WTC11 (cell line): ENCODE measurements at regions not wholly inside any gene's neighbourhood (a gene's known extent, or its start where the extent isn't known, plus 50 kb on each side); places are given as distances from the start of the nearest gene placed in this dataset.

Source experiments
- ATAC-seq: fragments of 200-7000 bp; cut with Tn5 transposase; 2 replicates; pipeline ENCODE4 v1.10.0; 2021; ENCODE audit warnings: mild to moderate bottlenecking, moderate library complexity
- CTCF ChIA-PET: fragments of 300-600 bp; sonication (Branson Sonifier 250); formaldehyde crosslinking; loops from one replicate; lab custom pipeline; 2021; ENCODE audit warnings: antibody characterized with exemption; lab: Charles Lee
- POLR2A ChIA-PET: fragments of 350-600 bp; sonication (Branson Sonifier 250); formaldehyde crosslinking; loops from one replicate; lab custom pipeline; 2021; ENCODE audit warnings: antibody characterized with exemption; lab: Charles Lee
- DNase-seq: peaks from one replicate; pipeline ENCODE4 v3.0.0; 2021; ENCODE audit warnings: low spot score
- H3K27ac Mint-ChIP-seq: 2 replicates; pipeline ENCODE4 v1.8.0; 2021; ENCODE audit warnings: mixed read lengths
- H3K27me3 Mint-ChIP-seq: 2 replicates; pipeline ENCODE4 v1.8.0; 2021; ENCODE audit warnings: low read depth, mild to moderate bottlenecking, moderate library complexity, mixed read lengths
- H3K36me3 Mint-ChIP-seq: 2 replicates; pipeline ENCODE4 v1.8.0; 2021; ENCODE audit warnings: mixed read lengths
- H3K4me1 Mint-ChIP-seq: 2 replicates; pipeline ENCODE4 v1.8.0; 2022; ENCODE audit warnings: mixed read lengths
- H3K4me3 Mint-ChIP-seq: 2 replicates; pipeline ENCODE4 v1.8.0; 2021; ENCODE audit warnings: mild to moderate bottlenecking, moderate library complexity, mixed read lengths
- H3K9me3 Mint-ChIP-seq: 2 replicates; pipeline ENCODE4 v1.8.0; 2021; ENCODE audit warnings: mixed read lengths
- ATF1 ChIP-seq: sonication (generic); formaldehyde crosslinking; IDR thresholded peaks from 2 replicates; pipeline ENCODE4 v1.8.1; 2023; ENCODE audit warnings: mild to moderate bottlenecking, moderate library complexity, missing genetic modification reagents
- CREB1 ChIP-seq: sonication (generic); formaldehyde crosslinking; IDR thresholded peaks from 2 replicates; pipeline ENCODE4 v1.8.0; 2023; ENCODE audit warnings: mild to moderate bottlenecking, missing genetic modification reagents
- ESRRA ChIP-seq: sonication (generic); formaldehyde crosslinking; IDR thresholded peaks from 2 replicates; pipeline ENCODE4 v1.8.1; 2022; ENCODE audit warnings: mild to moderate bottlenecking, missing genetic modification reagents, borderline replicate concordance
- FOXK1 ChIP-seq: sonication (generic); formaldehyde crosslinking; IDR thresholded peaks from 2 replicates; pipeline ENCODE4 v1.8.0; 2022; ENCODE audit warnings: mild to moderate bottlenecking, moderate library complexity, missing genetic modification reagents
- FOXP1 ChIP-seq: sonication (generic); formaldehyde crosslinking; IDR thresholded peaks from 2 replicates; pipeline ENCODE4 v1.8.0; 2022; ENCODE audit warnings: missing genetic modification reagents, mild to moderate bottlenecking, moderate library complexity, borderline replicate concordance
- GTF2I ChIP-seq: fragments of 250-450 bp; sonication (Bioruptor Pico); conservative IDR thresholded peaks from 2 replicates; pipeline ENCODE4 v1.4.0; 2021; ENCODE audit warnings: mild to moderate bottlenecking
- IRF2 ChIP-seq: sonication (generic); formaldehyde crosslinking; IDR thresholded peaks from 2 replicates; pipeline ENCODE4 v1.8.0; 2022; ENCODE audit warnings: low read depth, missing genetic modification reagents, borderline replicate concordance
- NR3C1 ChIP-seq: sonication (generic); formaldehyde crosslinking; conservative IDR thresholded peaks from 2 replicates; pipeline ENCODE4 v1.8.1; 2023; ENCODE audit warnings: low read depth, mild to moderate bottlenecking, missing genetic modification reagents
- OVOL2 ChIP-seq: fragments of 250-450 bp; sonication (Bioruptor Pico); IDR thresholded peaks from 2 replicates; pipeline ENCODE4 v1.9.0; 2021; ENCODE audit warnings: mild to moderate bottlenecking, borderline replicate concordance
- SMAD4 ChIP-seq: sonication (generic); formaldehyde crosslinking; IDR thresholded peaks from 2 replicates; pipeline ENCODE4 v1.8.0; 2022; ENCODE audit warnings: mild to moderate bottlenecking, missing genetic modification reagents
- SP1 ChIP-seq: sonication (generic); formaldehyde crosslinking; conservative IDR thresholded peaks from 2 replicates; pipeline ENCODE4 v1.8.1; 2022; ENCODE audit warnings: missing genetic modification reagents
- TCF7 ChIP-seq: sonication (generic); formaldehyde crosslinking; IDR thresholded peaks from 2 replicates; pipeline ENCODE4 v1.8.0; 2022; ENCODE audit warnings: mild to moderate bottlenecking, low read depth, missing genetic modification reagents, moderate library complexity
- TEAD1 ChIP-seq: sonication (generic); formaldehyde crosslinking; IDR thresholded peaks from 2 replicates; pipeline ENCODE4 v1.8.0; 2022; ENCODE audit warnings: mild to moderate bottlenecking, missing genetic modification reagents
- ZNF121 ChIP-seq: sonication (generic); formaldehyde crosslinking; IDR thresholded peaks from 2 replicates; pipeline ENCODE4 v1.8.0; 2023; ENCODE audit warnings: missing genetic modification reagents
- ZNF317 ChIP-seq: sonication (generic); formaldehyde crosslinking; IDR thresholded peaks from 2 replicates; pipeline ENCODE4 v1.8.1; 2023; ENCODE audit warnings: low read depth, mild to moderate bottlenecking, moderate library complexity, missing genetic modification reagents, borderline replicate concordance
- ZNF423 ChIP-seq: fragments of 250-450 bp; sonication (Bioruptor Pico); IDR thresholded peaks from 2 replicates; pipeline ENCODE4 v2.1.2; 2022; ENCODE audit warnings: mild to moderate bottlenecking, moderate library complexity
- TF ChIP-seq, protein P1 (sequence below): fragments of 250-450 bp; sonication (Bioruptor Pico); IDR thresholded peaks from 2 replicates; pipeline ENCODE4 v1.9.0; 2021; ENCODE audit warnings: moderate library complexity, mild to moderate bottlenecking, inconsistent platforms, borderline replicate concordance
- TF ChIP-seq, protein P2 (sequence below): sonication (generic); formaldehyde crosslinking; conservative IDR thresholded peaks from 2 replicates; pipeline ENCODE4 v1.8.1; 2023; ENCODE audit warnings: mild to moderate bottlenecking, low read depth, missing genetic modification reagents, moderate library complexity
- TF ChIP-seq, protein P3 (sequence below): fragments of 250-450 bp; sonication (Bioruptor Pico); IDR thresholded peaks from 2 replicates; pipeline ENCODE4 v1.9.0; 2021; ENCODE audit warnings: mild to moderate bottlenecking, borderline replicate concordance
- TF ChIP-seq, protein P4 (sequence below): sonication (generic); formaldehyde crosslinking; IDR thresholded peaks from 2 replicates; pipeline ENCODE4 v1.8.0; 2023; ENCODE audit warnings: missing genetic modification reagents
- TF ChIP-seq, protein P5 (sequence below): sonication (generic); formaldehyde crosslinking; IDR thresholded peaks from 2 replicates; pipeline ENCODE4 v1.8.0; 2022; ENCODE audit warnings: mild to moderate bottlenecking, missing genetic modification reagents

DNA sequence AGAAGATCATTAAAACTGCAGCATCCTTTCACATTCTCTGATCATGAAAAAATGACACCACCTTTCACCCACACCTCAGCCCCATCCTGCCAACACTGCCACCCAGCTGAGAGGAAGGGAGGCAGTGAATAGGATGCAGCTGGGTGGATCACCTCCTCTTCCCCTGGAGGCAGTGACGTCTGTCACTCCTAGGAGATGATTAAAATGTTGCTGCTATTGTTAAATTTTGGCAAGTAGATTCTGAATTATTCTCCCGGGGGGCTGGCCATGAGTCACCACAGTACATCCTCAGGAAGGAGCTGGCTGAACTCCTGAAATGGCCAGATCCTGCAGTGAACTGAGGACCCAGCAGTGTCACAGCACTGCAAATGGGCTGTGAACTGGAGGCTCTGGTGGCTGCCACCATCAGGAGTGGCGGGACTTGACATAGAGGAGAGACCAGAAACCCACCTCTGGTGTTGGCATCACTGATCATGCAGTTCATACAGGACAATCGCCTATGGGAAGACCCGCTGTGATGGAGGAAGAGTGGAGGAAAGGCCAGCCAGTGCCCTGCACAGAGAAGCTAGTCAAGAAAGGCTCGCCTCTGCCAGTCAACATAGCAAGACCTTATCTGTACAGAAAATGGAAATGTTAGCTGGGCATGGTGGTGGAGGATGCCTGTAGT lies 199.1 kb downstream of the FAM43A start:
- H3K36me3 Mint-ChIP-seq, result peaks cover 3% of the 10 kb centered on the region; the same call in 1 of the 2 replicates
- POLR2A ChIA-PET, result no interaction called here
- H3K9me3 Mint-ChIP-seq, result peaks cover 42% of the 10 kb centered on the region
- H3K4me3 Mint-ChIP-seq, result no peak overlapping the region
- DNase-seq, result no peak
- H3K27ac Mint-ChIP-seq, result no peak overlapping the region
- H3K4me1 Mint-ChIP-seq, result 0 out of 2 replicates have a peak, but pooled peaks cover 2% of the 10 kb centered on the region
- no peaks in the 10 kb centered on the region; the same call in 1 of the 2 replicates for H3K27me3 Mint-ChIP-seq
- no peak for TF ChIP-seq ZNF121 (CRISPR knock-in tag)
- TF ChIP-seq SP1 (CRISPR knock-in tag), result no peak
- TF ChIP-seq, protein P1, sequence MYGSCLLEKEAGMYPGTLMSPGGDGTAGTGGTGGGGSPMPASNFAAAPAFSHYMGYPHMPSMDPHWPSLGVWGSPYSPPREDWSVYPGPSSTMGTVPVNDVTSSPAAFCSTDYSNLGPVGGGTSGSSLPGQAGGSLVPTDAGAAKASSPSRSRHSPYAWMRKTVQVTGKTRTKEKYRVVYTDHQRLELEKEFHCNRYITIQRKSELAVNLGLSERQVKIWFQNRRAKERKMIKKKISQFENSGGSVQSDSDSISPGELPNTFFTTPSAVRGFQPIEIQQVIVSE (CRISPR knock-in tag), result no peak
- TF ChIP-seq OVOL2 (CRISPR knock-in tag), result no peak
- TF ChIP-seq IRF2, result no peak
- no peak for TF ChIP-seq ATF1
- no peak for TF ChIP-seq TCF7 (CRISPR knock-in tag)
- TF ChIP-seq, all 79 proteins: peak for 0
- no peak for ATAC-seq
- CTCF ChIA-PET, result no interaction called here

DNA sequence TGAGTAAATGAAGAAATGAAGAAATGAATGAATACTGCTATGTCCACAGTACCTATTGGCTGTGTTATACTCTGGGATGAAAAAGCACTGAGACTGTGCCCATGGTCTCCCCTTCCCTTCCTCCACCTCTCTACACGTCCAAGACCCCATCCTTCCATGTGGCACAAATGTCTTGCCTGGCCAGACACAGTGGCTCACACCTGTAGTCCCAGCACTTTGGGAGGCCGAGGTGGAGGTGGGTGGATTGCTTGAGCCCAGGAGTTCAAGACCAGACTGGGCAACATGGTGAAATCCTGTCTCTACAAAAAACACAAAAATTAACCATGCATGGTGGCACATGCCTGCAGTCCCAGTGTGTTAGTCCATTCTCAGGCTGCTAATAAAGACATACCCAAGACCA lies 200.1 kb downstream of the FAM43A start:
- Mint-ChIP-seq H3K36me3 (peaks cover 3% of the 10 kb centered on the region; the same call in 1 of the 2 replicates), H3K4me1 (0 out of 2 replicates have a peak, but pooled peaks cover 2% of the 10 kb centered on the region), H3K4me3 (no peak overlapping the region), H3K9me3 (peaks cover 42% of the 10 kb centered on the region), H3K27me3 (no peaks in the 10 kb centered on the region; the same call in 1 of the 2 replicates), H3K27ac (no peak overlapping the region)
- TF ChIP-seq TCF7 (CRISPR knock-in tag) (no peak), CREB1 (CRISPR knock-in tag) (no peak), SMAD4 (CRISPR knock-in tag) (no peak)
- TF ChIP-seq, protein P2, sequence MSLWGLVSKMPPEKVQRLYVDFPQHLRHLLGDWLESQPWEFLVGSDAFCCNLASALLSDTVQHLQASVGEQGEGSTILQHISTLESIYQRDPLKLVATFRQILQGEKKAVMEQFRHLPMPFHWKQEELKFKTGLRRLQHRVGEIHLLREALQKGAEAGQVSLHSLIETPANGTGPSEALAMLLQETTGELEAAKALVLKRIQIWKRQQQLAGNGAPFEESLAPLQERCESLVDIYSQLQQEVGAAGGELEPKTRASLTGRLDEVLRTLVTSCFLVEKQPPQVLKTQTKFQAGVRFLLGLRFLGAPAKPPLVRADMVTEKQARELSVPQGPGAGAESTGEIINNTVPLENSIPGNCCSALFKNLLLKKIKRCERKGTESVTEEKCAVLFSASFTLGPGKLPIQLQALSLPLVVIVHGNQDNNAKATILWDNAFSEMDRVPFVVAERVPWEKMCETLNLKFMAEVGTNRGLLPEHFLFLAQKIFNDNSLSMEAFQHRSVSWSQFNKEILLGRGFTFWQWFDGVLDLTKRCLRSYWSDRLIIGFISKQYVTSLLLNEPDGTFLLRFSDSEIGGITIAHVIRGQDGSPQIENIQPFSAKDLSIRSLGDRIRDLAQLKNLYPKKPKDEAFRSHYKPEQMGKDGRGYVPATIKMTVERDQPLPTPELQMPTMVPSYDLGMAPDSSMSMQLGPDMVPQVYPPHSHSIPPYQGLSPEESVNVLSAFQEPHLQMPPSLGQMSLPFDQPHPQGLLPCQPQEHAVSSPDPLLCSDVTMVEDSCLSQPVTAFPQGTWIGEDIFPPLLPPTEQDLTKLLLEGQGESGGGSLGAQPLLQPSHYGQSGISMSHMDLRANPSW, result no peak
- ChIA-PET POLR2A (no interaction called here), CTCF (no interaction called here)
- DNase-seq (no peak), ATAC-seq (no peak)

DNA sequence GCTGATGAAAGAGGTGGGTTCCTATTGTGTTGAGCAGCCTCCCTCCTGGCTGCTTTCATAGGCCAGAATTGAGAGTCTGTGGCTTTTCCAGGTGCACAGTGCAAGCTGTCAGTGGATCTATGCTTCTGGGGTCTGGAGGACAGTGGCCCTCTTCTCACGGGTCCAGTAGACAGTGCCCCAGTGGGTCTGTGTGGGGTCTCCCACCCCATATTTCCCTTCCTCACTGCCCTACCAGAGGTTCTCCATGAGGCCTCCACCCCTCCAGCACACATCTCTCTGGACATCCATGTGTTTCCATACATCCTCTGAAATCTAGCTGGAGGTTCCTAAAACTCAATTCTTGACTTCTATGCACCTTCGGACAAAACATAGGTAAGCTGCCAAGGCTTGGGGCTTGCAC lies 201.2 kb downstream of the FAM43A start:
- ChIA-PET CTCF (no interaction called here), POLR2A (no interaction called here)
- peaks cover 42% of the 10 kb centered on the region for H3K9me3 Mint-ChIP-seq
- H3K27me3 Mint-ChIP-seq, result no peaks in the 10 kb centered on the region; the same call in 1 of the 2 replicates
- H3K27ac Mint-ChIP-seq, result no peak overlapping the region
- no peak for ATAC-seq
- H3K4me3 Mint-ChIP-seq, result no peak overlapping the region
- peaks cover 3% of the 10 kb centered on the region; the same call in 1 of the 2 replicates for H3K36me3 Mint-ChIP-seq
- DNase-seq, result no peak
- 0 out of 2 replicates have a peak, but pooled peaks cover 2% of the 10 kb centered on the region for H3K4me1 Mint-ChIP-seq
- TF ChIP-seq FOXK1 (CRISPR knock-in tag), result no peak
- TF ChIP-seq, protein P1 (CRISPR knock-in tag), result no peak
- TF ChIP-seq ZNF317, result no peak
- TF ChIP-seq, protein P3, sequence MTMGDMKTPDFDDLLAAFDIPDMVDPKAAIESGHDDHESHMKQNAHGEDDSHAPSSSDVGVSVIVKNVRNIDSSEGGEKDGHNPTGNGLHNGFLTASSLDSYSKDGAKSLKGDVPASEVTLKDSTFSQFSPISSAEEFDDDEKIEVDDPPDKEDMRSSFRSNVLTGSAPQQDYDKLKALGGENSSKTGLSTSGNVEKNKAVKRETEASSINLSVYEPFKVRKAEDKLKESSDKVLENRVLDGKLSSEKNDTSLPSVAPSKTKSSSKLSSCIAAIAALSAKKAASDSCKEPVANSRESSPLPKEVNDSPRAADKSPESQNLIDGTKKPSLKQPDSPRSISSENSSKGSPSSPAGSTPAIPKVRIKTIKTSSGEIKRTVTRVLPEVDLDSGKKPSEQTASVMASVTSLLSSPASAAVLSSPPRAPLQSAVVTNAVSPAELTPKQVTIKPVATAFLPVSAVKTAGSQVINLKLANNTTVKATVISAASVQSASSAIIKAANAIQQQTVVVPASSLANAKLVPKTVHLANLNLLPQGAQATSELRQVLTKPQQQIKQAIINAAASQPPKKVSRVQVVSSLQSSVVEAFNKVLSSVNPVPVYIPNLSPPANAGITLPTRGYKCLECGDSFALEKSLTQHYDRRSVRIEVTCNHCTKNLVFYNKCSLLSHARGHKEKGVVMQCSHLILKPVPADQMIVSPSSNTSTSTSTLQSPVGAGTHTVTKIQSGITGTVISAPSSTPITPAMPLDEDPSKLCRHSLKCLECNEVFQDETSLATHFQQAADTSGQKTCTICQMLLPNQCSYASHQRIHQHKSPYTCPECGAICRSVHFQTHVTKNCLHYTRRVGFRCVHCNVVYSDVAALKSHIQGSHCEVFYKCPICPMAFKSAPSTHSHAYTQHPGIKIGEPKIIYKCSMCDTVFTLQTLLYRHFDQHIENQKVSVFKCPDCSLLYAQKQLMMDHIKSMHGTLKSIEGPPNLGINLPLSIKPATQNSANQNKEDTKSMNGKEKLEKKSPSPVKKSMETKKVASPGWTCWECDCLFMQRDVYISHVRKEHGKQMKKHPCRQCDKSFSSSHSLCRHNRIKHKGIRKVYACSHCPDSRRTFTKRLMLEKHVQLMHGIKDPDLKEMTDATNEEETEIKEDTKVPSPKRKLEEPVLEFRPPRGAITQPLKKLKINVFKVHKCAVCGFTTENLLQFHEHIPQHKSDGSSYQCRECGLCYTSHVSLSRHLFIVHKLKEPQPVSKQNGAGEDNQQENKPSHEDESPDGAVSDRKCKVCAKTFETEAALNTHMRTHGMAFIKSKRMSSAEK (CRISPR knock-in tag), result no peak
- TF ChIP-seq FOXP1 (CRISPR knock-in tag), result no peak
- TF ChIP-seq, protein P4, sequence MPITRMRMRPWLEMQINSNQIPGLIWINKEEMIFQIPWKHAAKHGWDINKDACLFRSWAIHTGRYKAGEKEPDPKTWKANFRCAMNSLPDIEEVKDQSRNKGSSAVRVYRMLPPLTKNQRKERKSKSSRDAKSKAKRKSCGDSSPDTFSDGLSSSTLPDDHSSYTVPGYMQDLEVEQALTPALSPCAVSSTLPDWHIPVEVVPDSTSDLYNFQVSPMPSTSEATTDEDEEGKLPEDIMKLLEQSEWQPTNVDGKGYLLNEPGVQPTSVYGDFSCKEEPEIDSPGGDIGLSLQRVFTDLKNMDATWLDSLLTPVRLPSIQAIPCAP (CRISPR knock-in tag), result no peak
- no peak for TF ChIP-seq TEAD1 (CRISPR knock-in tag)
- TF ChIP-seq ZNF423, result no peak
- TF ChIP-seq NR3C1, result no peak
- no peak for TF ChIP-seq GTF2I (CRISPR knock-in tag)
- TF ChIP-seq, protein P5, sequence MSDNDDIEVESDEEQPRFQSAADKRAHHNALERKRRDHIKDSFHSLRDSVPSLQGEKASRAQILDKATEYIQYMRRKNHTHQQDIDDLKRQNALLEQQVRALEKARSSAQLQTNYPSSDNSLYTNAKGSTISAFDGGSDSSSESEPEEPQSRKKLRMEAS (CRISPR knock-in tag), result no peak
- TF ChIP-seq ESRRA, result no peak
